BJ (cell line): ENCODE measurements at regions not wholly inside any gene's neighbourhood (a gene's known extent, or its start where the extent isn't known, plus 50 kb on each side); places are given as distances from the start of the nearest gene placed in this dataset.

ENCODE experiments used
- CTCF ChIA-PET: fragments of 350-600 bp; formaldehyde crosslinking; extraction: SDS; loops from one replicate; lab custom pipeline; 2021; ENCODE audit warnings: antibody characterized with exemption, inconsistent platforms; lab: Yijun Ruan, JAX
- POLR2A ChIA-PET: fragments of 300-600 bp; sonication (Branson Sonifier 250); formaldehyde crosslinking; extraction: SDS; loops from one replicate; lab custom pipeline; 2021; ENCODE audit warnings: antibody characterized with exemption; lab: Charles Lee
- DNase-seq: peaks from one replicate; pipeline ENCODE4 v3.0.0-alpha.2; 2011; ENCODE audit warnings: low read depth
- H3K27me3 ChIP-seq: 2 replicates; pipeline ENCODE4 v1.6.0; 2011; ENCODE audit warnings: low read length; ENCODE audit not compliant: control insufficient read depth, insufficient read depth
- H3K36me3 ChIP-seq: 2 replicates; pipeline ENCODE4 v1.5.1; 2011; ENCODE audit warnings: low read length; ENCODE audit not compliant: control insufficient read depth, insufficient read depth
- H3K4me3 ChIP-seq: 2 replicates; pipeline ENCODE4 v1.5.1; 2011; ENCODE audit warnings: low read depth, mild to moderate bottlenecking, control low read depth, low read length
- CTCF ChIP-seq: IDR thresholded peaks from 2 replicates; pipeline ENCODE4 v1.5.1; 2011; ENCODE audit warnings: low read depth, mild to moderate bottlenecking, control low read depth, inconsistent platforms, low read length, moderate library complexity; ENCODE audit not compliant: insufficient read depth

- no peak for DNase-seq
- POLR2A ChIA-PET = no interaction called here
- TF ChIP-seq CTCF = no peak
- no peaks in the 10 kb centered on the region for H3K36me3 ChIP-seq
- no peaks in the 10 kb centered on the region for H3K27me3 ChIP-seq
- no peak overlapping the region for H3K4me3 ChIP-seq
- CTCF ChIA-PET = no interaction called here
These were observed 280.6 kb downstream of the BTBD3 start for GRCh38 chr20:12198281-12198680.

GRCh38 chr20:12199703-12200102, 282.0 kb downstream of the BTBD3 start:
- no peak for TF ChIP-seq CTCF
- no peaks in the 10 kb centered on the region for H3K36me3 ChIP-seq
- ChIA-PET CTCF (interaction anchor here (1.9 kb wide), 1 partner anchor 10 kb away, joined by 5 read pairs; no protein-coding TSS in a partner anchor), POLR2A (no interaction called here)
- DNase-seq = no peak
- H3K4me3 ChIP-seq = no peak overlapping the region
- no peaks in the 10 kb centered on the region for H3K27me3 ChIP-seq

GRCh38 chr20:12201289-12201991, 283.7 kb downstream of the BTBD3 start:
- POLR2A ChIA-PET = no interaction called here

GRCh38 chr20:12203399-12203798, 285.7 kb downstream of the BTBD3 start:
- no peak for DNase-seq
- ChIA-PET CTCF (no interaction called here), POLR2A (no interaction called here)
- Histone ChIP-seq H3K27me3 (no peaks in the 10 kb centered on the region), H3K36me3 (no peaks in the 10 kb centered on the region), H3K4me3 (no peak overlapping the region)
- TF ChIP-seq CTCF = no peak

More at GRCh38 chr20:12201289-12201991, 283.7 kb downstream of the BTBD3 start:
- Histone ChIP-seq H3K27me3 (no peaks in the 10 kb centered on the region), H3K36me3 (no peaks in the 10 kb centered on the region), H3K4me3 (no peak overlapping the region)
- TF ChIP-seq CTCF = no peak
- DNase-seq = no peak
- CTCF ChIA-PET = interaction anchor here (0.7 to 1.9 kb wide), 2 partner anchors 12 to 1070 kb away, joined by 3 to 5 read pairs; no protein-coding TSS in a partner anchor

GRCh38 chr20:12203981-12204380, 286.3 kb downstream of the BTBD3 start:
- CTCF ChIA-PET = interaction anchor here (1.5 kb wide), 1 partner anchor 527 kb away, joined by 3 read pairs; no protein-coding TSS in a partner anchor
- DNase-seq = no peak
- Histone ChIP-seq H3K27me3 (no peaks in the 10 kb centered on the region), H3K36me3 (no peaks in the 10 kb centered on the region), H3K4me3 (no peak overlapping the region)
- TF ChIP-seq CTCF = no peak
- POLR2A ChIA-PET = no interaction called here
